ENCODE measurements at regions not wholly inside any gene's neighbourhood (a gene's known extent, or its start where the extent isn't known, plus 50 kb on each side); places are given as distances from the start of the nearest gene placed in this dataset.

GRCh38 chr12:88801227-88802095 lies 221.2 kb upstream of the KITLG start:
- no peak for DNase-seq

GRCh38 chr12:88793096-88793495 lies 212.8 kb upstream of the KITLG start:
- DNase-seq: no peak

- no peak for DNase-seq
Observed at GRCh38 chr12:88790231-88790630, 210.0 kb upstream of the KITLG start.

- DNase-seq: no peak
Observed at GRCh38 chr12:88784166-88784565, 203.9 kb upstream of the KITLG start.

GRCh38 chr12:88782351-88782750 lies 202.1 kb upstream of the KITLG start:
- DNase-seq: no peak

- DNase-seq: no peak
Observed at GRCh38 chr12:88781909-88782308, 201.6 kb upstream of the KITLG start.

GRCh38 chr12:88778064-88778463 lies 197.8 kb upstream of the KITLG start:
- no peak for DNase-seq

GRCh38 chr12:88775742-88776151 lies 195.5 kb upstream of the KITLG start:
- no peak for DNase-seq

- no peak for DNase-seq
Observed at GRCh38 chr12:88767699-88768098, 187.4 kb upstream of the KITLG start.

GRCh38 chr12:88764781-88765480 lies 184.7 kb upstream of the KITLG start:
- DNase-seq: no peak

GRCh38 chr12:88763536-88764100 lies 183.3 kb upstream of the KITLG start:
- no peak for DNase-seq

GRCh38 chr12:88758176-88758575 lies 177.9 kb upstream of the KITLG start:
- DNase-seq: no peak

- no peak for DNase-seq
Observed at GRCh38 chr12:88756917-88757316, 176.6 kb upstream of the KITLG start.

- no peak for DNase-seq
Observed at GRCh38 chr12:88756153-88756552, 175.9 kb upstream of the KITLG start.

GRCh38 chr12:88753707-88754106 lies 173.4 kb upstream of the KITLG start:
- DNase-seq: no peak

- no peak for DNase-seq
Observed at GRCh38 chr12:88753066-88753465, 172.8 kb upstream of the KITLG start.

GRCh38 chr12:88752183-88752582 lies 171.9 kb upstream of the KITLG start:
- no peak for DNase-seq

GRCh38 chr12:88750867-88751543 lies 170.7 kb upstream of the KITLG start:
- DNase-seq: no peak

GRCh38 chr12:88746386-88746785 lies 166.1 kb upstream of the KITLG start:
- DNase-seq: no peak

GRCh38 chr12:88743946-88744685 lies 163.8 kb upstream of the KITLG start:
- DNase-seq: no peak

- DNase-seq: no peak
Observed at GRCh38 chr12:88737838-88738472, 157.7 kb upstream of the KITLG start.

GRCh38 chr12:88736031-88736430 lies 155.8 kb upstream of the KITLG start:
- no peak for DNase-seq

Measured in stimulated activated CD4-positive, alpha-beta T cell treated with anti-CD3 and anti-CD28 coated beads, Interleukin-4, amount 100 ng/mL, for 24 hours (primary cell).